ENCODE measurements at regions not wholly inside any gene's neighbourhood (a gene's known extent, or its start where the extent isn't known, plus 50 kb on each side); places are given as distances from the start of the nearest gene placed in this dataset.
"Not testable (repeated sequence)": the region's sequence is repeated elsewhere in the genome, so short reads cannot be mapped to it uniquely, and the experiment has no call there.

GRCh38 chr9:135410831-135411473 is 68.6 kb upstream of the PPP1R26 start:
- DNase-seq (ENCODE audit: low read depth) = no peak
- no peak overlapping the region for H3K4me3 ChIP-seq (ENCODE audit: low read depth, low read length)
- no peak for TF ChIP-seq CTCF (IDR thresholded peaks at IDR 0.05; ENCODE audit: insufficient read depth, low read depth, low read length)

- not testable (repeated sequence) for H3K4me3 ChIP-seq (ENCODE audit: low read depth, low read length); DNase-seq (ENCODE audit: low read depth)
These were observed 68.0 kb upstream of the PPP1R26 start for GRCh38 chr9:135411605-135412004.

- TF ChIP-seq CTCF (IDR thresholded peaks at IDR 0.05; ENCODE audit: insufficient read depth, low read depth, low read length) = peak; percentile 96
- not testable (repeated sequence) for H3K4me3 ChIP-seq (ENCODE audit: low read depth, low read length)
- DNase-seq (ENCODE audit: low read depth) = peak; percentile 44
These were observed 67.1 kb upstream of the PPP1R26 start for GRCh38 chr9:135412315-135413085.

GRCh38 chr9:135413086-135413375 is 66.6 kb upstream of the PPP1R26 start:
- H3K4me3 ChIP-seq (ENCODE audit: low read depth, low read length) = no peak overlapping the region
- no peak for TF ChIP-seq CTCF (IDR thresholded peaks at IDR 0.05; ENCODE audit: insufficient read depth, low read depth, low read length)
- no peak for DNase-seq (ENCODE audit: low read depth)

- no peak overlapping the region for H3K4me3 ChIP-seq (ENCODE audit: low read depth, low read length)
- TF ChIP-seq CTCF (IDR thresholded peaks at IDR 0.05; ENCODE audit: insufficient read depth, low read depth, low read length) = no peak
- no peak for DNase-seq (ENCODE audit: low read depth)
These were observed 66.1 kb upstream of the PPP1R26 start for GRCh38 chr9:135413461-135413860.

GRCh38 chr9:135414293-135414692 is 65.3 kb upstream of the PPP1R26 start:
- no peak for DNase-seq (ENCODE audit: low read depth)
- H3K4me3 ChIP-seq (ENCODE audit: low read depth, low read length) = no peak overlapping the region
- TF ChIP-seq CTCF (IDR thresholded peaks at IDR 0.05; ENCODE audit: insufficient read depth, low read depth, low read length) = no peak

GRCh38 chr9:135415586-135415985 is 64.0 kb upstream of the PPP1R26 start:
- no peak for DNase-seq (ENCODE audit: low read depth)
- no peak overlapping the region for H3K4me3 ChIP-seq (ENCODE audit: low read depth, low read length)
- TF ChIP-seq CTCF (IDR thresholded peaks at IDR 0.05; ENCODE audit: insufficient read depth, low read depth, low read length) = no peak
